WTC11 (cell line): ENCODE measurements at regions not wholly inside any gene's neighbourhood (a gene's known extent, or its start where the extent isn't known, plus 50 kb on each side); places are given as distances from the start of the nearest gene placed in this dataset.

ENCODE experiments used
- ATAC-seq: fragments of 200-7000 bp; cut with Tn5 transposase; 2 replicates; pipeline ENCODE4 v1.10.0; 2021; ENCODE audit warnings: mild to moderate bottlenecking, moderate library complexity
- CTCF ChIA-PET: fragments of 300-600 bp; sonication (Branson Sonifier 250); formaldehyde crosslinking; loops from one replicate; lab custom pipeline; 2021; ENCODE audit warnings: antibody characterized with exemption; lab: Charles Lee
- POLR2A ChIA-PET: fragments of 350-600 bp; sonication (Branson Sonifier 250); formaldehyde crosslinking; loops from one replicate; lab custom pipeline; 2021; ENCODE audit warnings: antibody characterized with exemption; lab: Charles Lee
- DNase-seq: peaks from one replicate; pipeline ENCODE4 v3.0.0; 2021; ENCODE audit warnings: low spot score
- H3K27ac Mint-ChIP-seq: 2 replicates; pipeline ENCODE4 v1.8.0; 2021; ENCODE audit warnings: mixed read lengths
- H3K27me3 Mint-ChIP-seq: 2 replicates; pipeline ENCODE4 v1.8.0; 2021; ENCODE audit warnings: low read depth, mild to moderate bottlenecking, moderate library complexity, mixed read lengths
- H3K36me3 Mint-ChIP-seq: 2 replicates; pipeline ENCODE4 v1.8.0; 2021; ENCODE audit warnings: mixed read lengths
- H3K4me1 Mint-ChIP-seq: 2 replicates; pipeline ENCODE4 v1.8.0; 2022; ENCODE audit warnings: mixed read lengths
- H3K4me3 Mint-ChIP-seq: 2 replicates; pipeline ENCODE4 v1.8.0; 2021; ENCODE audit warnings: mild to moderate bottlenecking, moderate library complexity, mixed read lengths
- H3K9me3 Mint-ChIP-seq: 2 replicates; pipeline ENCODE4 v1.8.0; 2021; ENCODE audit warnings: mixed read lengths
- AFF4 ChIP-seq: sonication (generic); formaldehyde crosslinking; IDR thresholded peaks from 2 replicates; pipeline ENCODE4 v1.8.1; 2023; ENCODE audit warnings: mild to moderate bottlenecking, missing genetic modification reagents, borderline replicate concordance
- ARID4B ChIP-seq: sonication (generic); formaldehyde crosslinking; IDR thresholded peaks from 2 replicates; pipeline ENCODE4 v1.8.0; 2023; ENCODE audit warnings: missing genetic modification reagents, mild to moderate bottlenecking, borderline replicate concordance
- ATF1 ChIP-seq: sonication (generic); formaldehyde crosslinking; IDR thresholded peaks from 2 replicates; pipeline ENCODE4 v1.8.1; 2023; ENCODE audit warnings: mild to moderate bottlenecking, moderate library complexity, missing genetic modification reagents
- ATF2 ChIP-seq: sonication (generic); formaldehyde crosslinking; IDR thresholded peaks from 2 replicates; pipeline ENCODE4 v1.8.1; 2022; ENCODE audit warnings: low read depth, missing genetic modification reagents, borderline replicate concordance
- CBFB ChIP-seq: sonication (generic); formaldehyde crosslinking; IDR thresholded peaks from 2 replicates; pipeline ENCODE4 v1.8.1; 2022; ENCODE audit warnings: mild to moderate bottlenecking, low read depth, missing genetic modification reagents
- CREB1 ChIP-seq: sonication (generic); formaldehyde crosslinking; IDR thresholded peaks from 2 replicates; pipeline ENCODE4 v1.8.0; 2023; ENCODE audit warnings: mild to moderate bottlenecking, missing genetic modification reagents
- EMX1 ChIP-seq: fragments of 250-450 bp; sonication (Bioruptor Pico); IDR thresholded peaks from 2 replicates; pipeline ENCODE4 v1.8.0; 2021; ENCODE audit warnings: mild to moderate bottlenecking
- FOXJ3 ChIP-seq: sonication (generic); formaldehyde crosslinking; IDR thresholded peaks from 2 replicates; pipeline ENCODE4 v1.9.0; 2021; ENCODE audit warnings: missing genetic modification reagents, mild to moderate bottlenecking, borderline replicate concordance
- FOXK1 ChIP-seq: sonication (generic); formaldehyde crosslinking; IDR thresholded peaks from 2 replicates; pipeline ENCODE4 v1.8.0; 2022; ENCODE audit warnings: mild to moderate bottlenecking, moderate library complexity, missing genetic modification reagents
- GABPB1 ChIP-seq: sonication (generic); formaldehyde crosslinking; IDR thresholded peaks from 2 replicates; pipeline ENCODE4 v1.8.1; 2023; ENCODE audit warnings: mild to moderate bottlenecking, missing genetic modification reagents
- IRF2 ChIP-seq: sonication (generic); formaldehyde crosslinking; IDR thresholded peaks from 2 replicates; pipeline ENCODE4 v1.8.0; 2022; ENCODE audit warnings: low read depth, missing genetic modification reagents, borderline replicate concordance
- KAT7 ChIP-seq: sonication (generic); formaldehyde crosslinking; IDR thresholded peaks from 2 replicates; pipeline ENCODE4 v1.8.1; 2023; ENCODE audit warnings: missing genetic modification reagents, mild to moderate bottlenecking, borderline replicate concordance
- MAX ChIP-seq: sonication (generic); formaldehyde crosslinking; IDR thresholded peaks from 2 replicates; pipeline ENCODE4 v1.8.0; 2022; ENCODE audit warnings: mild to moderate bottlenecking, missing genetic modification reagents
- MYBL2 ChIP-seq: sonication (generic); formaldehyde crosslinking; IDR thresholded peaks from 2 replicates; pipeline ENCODE4 v1.8.1; 2023; ENCODE audit warnings: mild to moderate bottlenecking, moderate library complexity, missing genetic modification reagents
- SMAD3 ChIP-seq: sonication (generic); formaldehyde crosslinking; IDR thresholded peaks from 2 replicates; pipeline ENCODE4 v1.8.0; 2022; ENCODE audit warnings: missing genetic modification reagents, mild to moderate bottlenecking, borderline replicate concordance
- SOX15 ChIP-seq: fragments of 250-450 bp; sonication (Bioruptor Pico); IDR thresholded peaks from 2 replicates; pipeline ENCODE4 v1.9.0; 2021; ENCODE audit warnings: mild to moderate bottlenecking
- ZNF416 ChIP-seq: fragments of 250-450 bp; sonication (Bioruptor Pico); IDR thresholded peaks from 2 replicates; pipeline ENCODE4 v1.9.0; 2021; ENCODE audit warnings: mild to moderate bottlenecking, inconsistent platforms
- ZNF532 ChIP-seq: fragments of 250-450 bp; sonication (Bioruptor Pico); IDR thresholded peaks from 2 replicates; pipeline ENCODE4 v1.9.0; 2021; ENCODE audit warnings: mild to moderate bottlenecking, borderline replicate concordance

- no peak for TF ChIP-seq ATF2 (CRISPR knock-in tag)
- no peak for TF ChIP-seq MYBL2 (CRISPR knock-in tag)
- TF ChIP-seq GABPB1 (CRISPR knock-in tag), result no peak
Observed at GRCh38 chr3:16738451-16738850, 133.2 kb upstream of the DAZL start (continued).

- H3K27ac Mint-ChIP-seq, result peak overlapping the region; percentile 51; the same call in 1 of the 2 replicates
- TF ChIP-seq ARID4B (no peak), GABPB1 (CRISPR knock-in tag) (no peak), IRF2 (CRISPR knock-in tag) (no peak), FOXK1 (no peak), ATF1 (CRISPR knock-in tag) (no peak), MAX (CRISPR knock-in tag) (no peak), ATF2 (CRISPR knock-in tag) (no peak), EMX1 (no peak), CBFB (no peak), KAT7 (no peak), FOXJ3 (CRISPR knock-in tag) (no peak), SOX15 (CRISPR knock-in tag) (no peak), CREB1 (CRISPR knock-in tag) (no peak)
- CTCF ChIA-PET, result no interaction called here
- peaks cover 46% of the 10 kb centered on the region for H3K36me3 Mint-ChIP-seq
- ATAC-seq (no peak), DNase-seq (no peak)
- H3K9me3 Mint-ChIP-seq, result peaks cover 78% of the 10 kb centered on the region
- H3K4me3 Mint-ChIP-seq, result no peak overlapping the region
- POLR2A ChIA-PET, result no interaction called here
- peaks cover 12% of the 10 kb centered on the region for H3K4me1 Mint-ChIP-seq
- peaks cover 2% of the 10 kb centered on the region; the same call in 1 of the 2 replicates for H3K27me3 Mint-ChIP-seq
Observed at GRCh38 chr3:16739541-16740105, 134.4 kb upstream of the DAZL start.

GRCh38 chr3:16740515-16740914 is 135.3 kb upstream of the DAZL start:
- Mint-ChIP-seq H3K9me3 (peaks cover 78% of the 10 kb centered on the region), H3K27me3 (peaks cover 5% of the 10 kb centered on the region; the same call in 1 of the 2 replicates), H3K4me3 (no peak overlapping the region), H3K27ac (no peak overlapping the region), H3K4me1 (peaks cover 12% of the 10 kb centered on the region), H3K36me3 (peaks cover 39% of the 10 kb centered on the region)
- ATAC-seq (no peak), DNase-seq (no peak)
- CTCF ChIA-PET, result no interaction called here
- POLR2A ChIA-PET, result no interaction called here
- no peak for TF ChIP-seq ZNF416 (CRISPR knock-in tag)
- TF ChIP-seq SMAD3, result no peak
- TF ChIP-seq AFF4 (CRISPR knock-in tag), result no peak
- TF ChIP-seq CREB1 (CRISPR knock-in tag), result no peak
- no peak for TF ChIP-seq ZNF532 (CRISPR knock-in tag)
